Stimulated activated CD8-positive, alpha-beta memory T cell treated with anti-CD3 and anti-CD28 coated beads, Interleukin-12 subunit alpha, Interleukin-12 subunit beta, amount 100 ng/mL, for 24 hours (primary cell): ENCODE measurements at regions not wholly inside any gene's neighbourhood (a gene's known extent, or its start where the extent isn't known, plus 50 kb on each side); places are given as distances from the start of the nearest gene placed in this dataset.

Source experiments
- DNase-seq: peaks from one replicate; pipeline ENCODE4 v3.0.0-alpha.2; 2020; ENCODE audit errors: extremely low read depth

DNA sequence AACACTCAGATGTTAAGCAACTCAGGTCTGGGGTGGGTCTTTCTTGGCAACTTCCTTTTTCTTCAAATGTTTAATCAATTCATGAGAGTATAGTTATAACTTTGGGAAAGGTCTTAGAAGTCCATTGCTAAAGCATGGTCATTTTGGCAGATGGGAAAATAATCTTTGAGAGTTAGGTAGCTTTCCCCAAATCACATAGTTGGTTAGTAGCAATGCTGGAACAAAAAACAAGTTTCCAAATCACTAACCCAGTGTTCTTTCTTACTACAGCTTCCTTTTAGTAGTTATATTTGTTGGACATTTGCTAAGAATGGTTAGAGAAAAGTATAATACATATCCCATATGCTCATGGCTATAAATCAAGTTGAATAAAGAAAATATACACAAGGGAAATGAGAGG, 185.2 kb upstream of the SLC14A2 start:
- DNase-seq, result no peak

DNA sequence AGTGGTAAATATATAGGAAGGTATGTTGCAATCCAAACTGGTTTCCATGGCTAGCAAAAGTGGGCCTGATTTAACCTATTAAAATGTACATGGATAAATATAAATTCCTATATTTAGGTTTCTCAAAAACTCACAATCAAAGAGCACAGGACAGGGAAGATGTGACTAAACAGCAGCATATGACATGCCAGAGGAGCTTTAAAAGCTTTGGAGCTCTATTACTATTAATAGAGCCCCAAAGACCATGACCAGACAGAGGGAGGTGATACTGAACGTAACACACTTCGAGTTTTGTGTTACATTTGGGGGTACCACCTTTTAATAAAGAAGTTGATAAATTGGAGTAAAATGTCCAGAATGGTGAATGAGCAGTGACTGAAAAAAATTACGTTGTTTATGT, 179.5 kb upstream of the SLC14A2 start:
- no peak for DNase-seq

DNA sequence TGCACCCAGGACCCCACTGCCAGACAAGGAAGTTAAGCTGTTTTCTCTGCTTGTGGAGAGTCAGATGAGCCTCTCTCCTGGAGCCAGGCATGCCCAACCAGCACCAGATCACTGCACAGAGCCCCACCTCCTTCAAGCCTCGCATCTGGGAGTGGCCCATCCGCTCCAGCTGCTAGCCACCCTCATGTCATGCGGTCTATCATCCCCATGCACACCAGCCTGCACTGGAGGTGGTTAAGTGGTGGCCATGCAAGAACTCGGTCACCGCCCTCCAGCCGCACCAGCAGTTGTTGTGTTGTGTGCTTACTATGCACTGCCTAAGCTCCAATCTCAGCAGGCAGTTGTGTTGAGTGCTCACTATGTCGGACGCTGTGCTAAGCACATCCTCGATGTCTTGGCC, 177.9 kb upstream of the SLC14A2 start:
- DNase-seq, result no peak

- DNase-seq, result no peak
Observed at GRCh38 chr18:45439851-45440645, 175.2 kb upstream of the SLC14A2 start.

GRCh38 chr18:45441110-45441847, 174.0 kb upstream of the SLC14A2 start:
- no peak for DNase-seq

GRCh38 chr18:45444040-45444439, 171.2 kb upstream of the SLC14A2 start:
- no peak for DNase-seq

DNA sequence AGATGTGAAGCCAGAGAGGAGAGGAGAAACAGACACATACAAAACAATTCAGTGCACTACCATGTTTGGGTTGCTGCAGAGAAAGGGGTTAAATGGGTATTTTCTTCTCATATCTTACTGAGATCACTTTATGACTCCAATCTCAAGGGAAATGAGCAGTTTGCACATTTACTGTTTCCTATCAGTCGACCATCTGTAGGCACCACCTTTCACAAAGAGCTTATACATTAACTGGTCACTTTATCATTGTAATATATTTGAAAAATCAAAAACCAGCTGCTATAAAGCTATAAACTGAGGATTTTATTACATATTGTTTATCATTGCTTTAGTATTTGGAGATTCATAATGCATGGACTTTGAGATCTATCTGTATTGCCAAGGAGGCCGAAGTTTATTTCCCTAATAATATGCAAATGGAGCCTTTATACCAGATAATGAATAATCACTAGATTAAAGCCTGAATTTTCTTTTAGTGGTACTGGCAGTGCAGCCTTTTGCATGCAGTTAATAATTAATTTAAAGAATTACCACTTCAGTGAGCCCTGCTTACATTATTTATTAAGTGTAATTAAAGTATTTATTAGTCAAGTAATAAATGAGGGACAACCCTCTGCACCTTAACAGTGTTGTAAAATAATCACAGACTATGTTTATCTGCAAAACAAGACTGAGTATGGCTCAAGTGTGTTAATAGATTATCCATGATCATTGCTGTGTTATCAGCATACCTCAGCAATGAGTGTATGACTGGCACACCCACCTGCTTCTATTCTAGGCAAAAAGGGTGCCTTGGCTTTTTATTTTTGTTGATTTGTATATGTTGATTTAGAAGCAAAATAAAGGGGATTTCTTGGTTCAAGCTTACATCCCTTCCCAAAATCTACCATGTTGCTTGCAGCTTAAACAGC, 167.7 kb upstream of the SLC14A2 start:
- DNase-seq, result no peak

GRCh38 chr18:45448871-45449270, 166.4 kb upstream of the SLC14A2 start:
- no peak for DNase-seq

GRCh38 chr18:45449418-45450227, 165.7 kb upstream of the SLC14A2 start:
- no peak for DNase-seq

- DNase-seq, result no peak
Observed at GRCh38 chr18:45456090-45457021, 158.9 kb upstream of the SLC14A2 start.

GRCh38 chr18:45458033-45458432, 157.2 kb upstream of the SLC14A2 start:
- DNase-seq, result no peak

- no peak for DNase-seq
Observed at GRCh38 chr18:45462179-45462578, 153.1 kb upstream of the SLC14A2 start.

DNA sequence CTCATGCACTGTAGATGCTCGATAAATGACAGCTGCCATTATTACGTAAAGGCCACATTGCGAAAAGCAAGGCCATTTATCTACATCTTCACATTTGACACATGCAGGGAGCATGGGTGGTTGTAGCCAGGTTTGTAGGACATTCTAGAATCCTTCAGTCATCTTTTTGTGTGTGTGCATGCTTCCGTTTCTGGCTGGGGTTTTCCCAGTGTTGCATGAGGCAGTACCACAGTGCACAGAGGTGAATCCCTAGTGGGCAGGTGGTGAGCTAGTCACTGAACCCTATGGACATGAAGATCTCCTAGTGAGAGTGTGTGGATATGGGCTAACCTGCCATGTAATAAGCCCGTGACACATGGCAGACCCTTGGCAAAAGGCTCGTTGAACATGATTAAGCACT, 151.8 kb upstream of the SLC14A2 start:
- no peak for DNase-seq

GRCh38 chr18:45464619-45465018, 150.7 kb upstream of the SLC14A2 start:
- DNase-seq, result no peak

- DNase-seq, result no peak
Observed at GRCh38 chr18:45467293-45467692, 148.0 kb upstream of the SLC14A2 start.

DNA sequence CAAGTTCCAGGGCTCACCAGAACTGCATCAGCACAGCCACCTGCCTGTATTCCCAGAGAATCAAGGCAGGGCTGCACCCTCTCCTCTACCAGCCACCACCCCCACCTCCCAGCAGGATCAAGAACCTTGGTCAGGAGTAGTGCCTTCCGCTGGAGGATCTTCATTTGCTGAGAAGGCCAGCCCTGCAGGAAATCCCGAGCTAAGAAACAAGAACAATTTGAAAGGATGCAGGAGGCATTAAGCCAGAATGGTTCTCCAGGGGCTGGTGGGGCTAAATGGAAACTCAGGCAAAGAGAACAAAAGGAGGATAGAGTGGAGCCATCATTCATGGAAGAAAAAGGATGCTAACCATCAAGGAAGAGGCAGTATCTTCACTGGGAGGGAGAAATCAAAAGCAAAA, 147.3 kb upstream of the SLC14A2 start:
- DNase-seq, result no peak

- no peak for DNase-seq
Observed at GRCh38 chr18:45478889-45479288, 136.4 kb upstream of the SLC14A2 start.

- no peak for DNase-seq
Observed at GRCh38 chr18:45480219-45481015, 134.9 kb upstream of the SLC14A2 start.

- DNase-seq, result no peak
Observed at GRCh38 chr18:45481821-45482220, 133.5 kb upstream of the SLC14A2 start.
